ENCODE measurements at regions not wholly inside any gene's neighbourhood (a gene's known extent, or its start where the extent isn't known, plus 50 kb on each side); places are given as distances from the start of the nearest gene placed in this dataset.
"Not testable (repeated sequence)": the region's sequence is repeated elsewhere in the genome, so short reads cannot be mapped to it uniquely, and the experiment has no call there.

DNA sequence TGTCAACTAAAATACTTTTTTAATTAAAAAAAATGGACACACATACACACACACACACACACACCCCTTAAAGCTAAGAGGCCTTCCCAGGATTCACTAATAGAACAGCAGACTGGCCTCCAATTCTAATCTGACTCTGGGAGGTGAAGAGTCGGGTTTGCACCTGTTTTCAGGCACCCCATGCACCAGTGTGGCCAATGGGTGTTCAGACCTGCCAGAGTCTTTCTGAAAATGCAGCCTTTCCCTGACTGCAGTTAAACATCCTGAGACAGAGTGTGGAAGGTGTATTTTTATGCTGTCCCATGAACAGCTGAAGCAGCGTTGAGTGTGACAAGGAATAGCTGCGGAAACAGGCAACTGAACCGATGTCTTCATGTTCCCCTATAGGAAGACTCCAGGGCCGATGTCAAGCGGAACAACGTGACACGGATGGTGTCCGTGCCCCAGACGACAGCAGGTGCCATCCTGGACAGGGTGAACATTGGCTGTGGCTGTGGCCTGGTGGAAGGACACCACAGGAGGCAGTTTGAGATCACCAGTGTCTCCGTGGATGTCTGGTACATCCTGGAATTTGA lies 74.6 kb upstream of the LYZL2 start:
- Histone ChIP-seq H3K4ac (ENCODE audit: low read depth, low read length) (no peak overlapping the region), H3K23ac (ENCODE audit: insufficient read length, low read depth, low read length) (no peak overlapping the region), H4K91ac (ENCODE audit: insufficient read length, low read depth, low read length) (no peak overlapping the region), H4K8ac (replicated peaks; ENCODE audit: insufficient read length, low read depth, low read length) (no peak overlapping the region), H3K27me3 (ENCODE audit: insufficient read depth, low read length) (no peaks in the 10 kb centered on the region), H3T11ph (ENCODE audit: low read length) (no peak overlapping the region), H3K4me1 (ENCODE audit: insufficient read depth, low read length) (peaks cover 8% of the 10 kb centered on the region; the same call in 1 of the 2 replicates), H3K4me2 (ENCODE audit: insufficient read depth, insufficient read length, low read length) (no peak overlapping the region), H3K27ac (ENCODE audit: insufficient read length, low read depth, low read length) (no peak overlapping the region), H2BK20ac (ENCODE audit: low read depth, low read length, poor library complexity, severe bottlenecking) (no peak overlapping the region), H3K79me2 (ENCODE audit: insufficient read depth, low read length) (no peaks in the 10 kb centered on the region), H2BK12ac (ENCODE audit: insufficient read length, low read depth, low read length) (no peak overlapping the region), H4K20me1 (ENCODE audit: control insufficient read depth, insufficient read depth, insufficient read length) (no peaks in the 10 kb centered on the region), H3K79me1 (ENCODE audit: insufficient read depth, low read depth, low read length, poor library complexity, severe bottlenecking) (no peaks in the 10 kb centered on the region), H4K5ac (ENCODE audit: insufficient read length, low read depth, low read length) (no peak overlapping the region), H2BK120ac (ENCODE audit: low read depth, low read length, poor library complexity, severe bottlenecking) (no peak overlapping the region), H3K9me3 (ENCODE audit: control insufficient read depth, low read depth, low read length) (no peaks in the 10 kb centered on the region), H3K18ac (ENCODE audit: insufficient read length, low read depth, low read length) (no peak overlapping the region), H2BK15ac (ENCODE audit: low read depth, low read length) (no peak overlapping the region), H3K23me2 (ENCODE audit: insufficient read length, low read depth, low read length, poor library complexity, severe bottlenecking) (no peaks in the 10 kb centered on the region), H3K56ac (ENCODE audit: insufficient read length, low read depth, low read length) (no peak overlapping the region), H2AFZ (ENCODE audit: low read length) (no peak overlapping the region), H2AK5ac (ENCODE audit: insufficient read length, low read length) (no peak overlapping the region), H3K9ac (ENCODE audit: extremely low read depth, insufficient read length, low read length) (no peak overlapping the region), H3K14ac (ENCODE audit: insufficient read depth, low read length) (no peak overlapping the region), H2BK5ac (ENCODE audit: insufficient read length, low read length) (no peak overlapping the region)
- H3K9me3 Mint-ChIP-seq: no peaks in the 10 kb centered on the region
- H3K4me1 Mint-ChIP-seq: peaks cover 34 to 45% of the 10 kb centered on the region in 2 experiments
- H3K4me3 Mint-ChIP-seq: no peak overlapping the region
- DNase-seq: no peak
- no peaks in the 10 kb centered on the region for H3K36me3 Mint-ChIP-seq (ENCODE audit: insufficient read depth in 1 of 3, low read depth in 3 of 3)
- no peak overlapping the region for H3K27ac Mint-ChIP-seq
- WGBS (ENCODE audit: extremely low coverage, insufficient read length, low lambda C conversion rate): no CpG with 5 or more reads among the region's 11 CpGs
- peaks cover 14% of the 10 kb centered on the region for H3K27me3 Mint-ChIP-seq (ENCODE audit: low read depth)
- TF ChIP-seq, protein P1, sequence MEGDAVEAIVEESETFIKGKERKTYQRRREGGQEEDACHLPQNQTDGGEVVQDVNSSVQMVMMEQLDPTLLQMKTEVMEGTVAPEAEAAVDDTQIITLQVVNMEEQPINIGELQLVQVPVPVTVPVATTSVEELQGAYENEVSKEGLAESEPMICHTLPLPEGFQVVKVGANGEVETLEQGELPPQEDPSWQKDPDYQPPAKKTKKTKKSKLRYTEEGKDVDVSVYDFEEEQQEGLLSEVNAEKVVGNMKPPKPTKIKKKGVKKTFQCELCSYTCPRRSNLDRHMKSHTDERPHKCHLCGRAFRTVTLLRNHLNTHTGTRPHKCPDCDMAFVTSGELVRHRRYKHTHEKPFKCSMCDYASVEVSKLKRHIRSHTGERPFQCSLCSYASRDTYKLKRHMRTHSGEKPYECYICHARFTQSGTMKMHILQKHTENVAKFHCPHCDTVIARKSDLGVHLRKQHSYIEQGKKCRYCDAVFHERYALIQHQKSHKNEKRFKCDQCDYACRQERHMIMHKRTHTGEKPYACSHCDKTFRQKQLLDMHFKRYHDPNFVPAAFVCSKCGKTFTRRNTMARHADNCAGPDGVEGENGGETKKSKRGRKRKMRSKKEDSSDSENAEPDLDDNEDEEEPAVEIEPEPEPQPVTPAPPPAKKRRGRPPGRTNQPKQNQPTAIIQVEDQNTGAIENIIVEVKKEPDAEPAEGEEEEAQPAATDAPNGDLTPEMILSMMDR (conservative IDR thresholded peaks at IDR 0.05): no peak

DNA sequence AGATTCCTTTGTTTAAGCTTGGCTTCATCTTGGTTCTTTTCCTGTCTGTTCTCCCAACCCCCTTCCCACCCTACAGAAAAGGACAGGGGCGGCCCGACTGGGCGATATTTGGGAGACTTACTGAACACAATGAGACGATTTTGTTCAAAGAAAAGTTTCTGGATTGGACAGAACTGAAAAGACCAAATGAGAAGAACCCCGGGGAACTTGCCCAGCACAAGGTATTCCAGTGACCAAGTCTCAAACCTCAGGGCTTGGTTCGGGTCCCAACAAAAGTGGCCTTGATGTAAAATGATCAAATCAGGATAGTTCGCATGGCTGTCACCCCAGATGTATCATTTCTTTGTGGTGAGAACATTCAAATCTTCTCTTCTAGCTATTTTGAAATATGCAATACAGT lies 73.9 kb upstream of the LYZL2 start:
- H3K23ac ChIP-seq (ENCODE audit: insufficient read length, low read depth, low read length): not testable (repeated sequence)

More for the DNA sequence above, 73.9 kb upstream of the LYZL2 start:
- not testable (repeated sequence) for H3K79me2 ChIP-seq (ENCODE audit: insufficient read depth, low read length); H3K9me3 Mint-ChIP-seq; H3K4me3 Mint-ChIP-seq; H3K4ac ChIP-seq (ENCODE audit: low read depth, low read length); H3K18ac ChIP-seq (ENCODE audit: insufficient read length, low read depth, low read length); H3K27ac ChIP-seq (ENCODE audit: insufficient read length, low read depth, low read length); H2BK120ac ChIP-seq (ENCODE audit: low read depth, low read length, poor library complexity, severe bottlenecking); H3K36me3 Mint-ChIP-seq (ENCODE audit: insufficient read depth in 1 of 3, low read depth in 3 of 3); H3K4me1 ChIP-seq (ENCODE audit: insufficient read depth, low read length); H3K56ac ChIP-seq (ENCODE audit: insufficient read length, low read depth, low read length); DNase-seq; H3K4me2 ChIP-seq (ENCODE audit: insufficient read depth, insufficient read length, low read length); H3K9ac ChIP-seq (ENCODE audit: extremely low read depth, insufficient read length, low read length); H4K91ac ChIP-seq (ENCODE audit: insufficient read length, low read depth, low read length); H3K27ac Mint-ChIP-seq; H3T11ph ChIP-seq (ENCODE audit: low read length); H2BK5ac ChIP-seq (ENCODE audit: insufficient read length, low read length); H2BK12ac ChIP-seq (ENCODE audit: insufficient read length, low read depth, low read length); H4K20me1 ChIP-seq (ENCODE audit: control insufficient read depth, insufficient read depth, insufficient read length); H3K23me2 ChIP-seq (ENCODE audit: insufficient read length, low read depth, low read length, poor library complexity, severe bottlenecking); H3K27me3 ChIP-seq (ENCODE audit: insufficient read depth, low read length); H3K9me3 ChIP-seq (ENCODE audit: control insufficient read depth, low read depth, low read length); H2AFZ ChIP-seq (ENCODE audit: low read length); H2BK15ac ChIP-seq (ENCODE audit: low read depth, low read length); H4K8ac ChIP-seq (replicated peaks; ENCODE audit: insufficient read length, low read depth, low read length); H2AK5ac ChIP-seq (ENCODE audit: insufficient read length, low read length); H3K14ac ChIP-seq (ENCODE audit: insufficient read depth, low read length); H4K5ac ChIP-seq (ENCODE audit: insufficient read length, low read depth, low read length); H3K79me1 ChIP-seq (ENCODE audit: insufficient read depth, low read depth, low read length, poor library complexity, severe bottlenecking); H2BK20ac ChIP-seq (ENCODE audit: low read depth, low read length, poor library complexity, severe bottlenecking)
- no CpG with 5 or more reads among the region's 7 CpGs for WGBS (ENCODE audit: extremely low coverage, insufficient read length, low lambda C conversion rate)
- Mint-ChIP-seq H3K27me3 (ENCODE audit: low read depth) (peaks cover 13% of the 10 kb centered on the region), H3K4me1 (peaks cover 34 to 45% of the 10 kb centered on the region in 2 experiments)

Measured in H9 (cell line).